ENCODE measurements at regions not wholly inside any gene's neighbourhood (a gene's known extent, or its start where the extent isn't known, plus 50 kb on each side); places are given as distances from the start of the nearest gene placed in this dataset.
"Not testable (repeated sequence)": the region's sequence is repeated elsewhere in the genome, so short reads cannot be mapped to it uniquely, and the experiment has no call there.

GRCh38 chr4:132809298-132810032, 339.6 kb upstream of the PCDH10 start:
- no peak overlapping the region for H3K4me3 ChIP-seq (ENCODE audit: low read length)
- no peaks in the 10 kb centered on the region for H3K9me3 ChIP-seq (ENCODE audit: insufficient read depth, low read depth, low read length)
- no peaks in the 10 kb centered on the region for H3K36me3 ChIP-seq (ENCODE audit: insufficient read depth, low read depth, low read length)
- no peaks in the 10 kb centered on the region for H3K4me1 ChIP-seq (ENCODE audit: insufficient read depth, low read length)
- H3K27me3 ChIP-seq (ENCODE audit: insufficient read depth, low read length): no peaks in the 10 kb centered on the region
- no peak overlapping the region for H3K9ac ChIP-seq (ENCODE audit: low read depth, low read length)
- no peak overlapping the region for H3K27ac ChIP-seq (ENCODE audit: low read length)

GRCh38 chr4:132813061-132813460, 336.0 kb upstream of the PCDH10 start:
- not testable (repeated sequence) for H3K9me3 ChIP-seq (ENCODE audit: insufficient read depth, low read depth, low read length); H3K4me1 ChIP-seq (ENCODE audit: insufficient read depth, low read length); H3K36me3 ChIP-seq (ENCODE audit: insufficient read depth, low read depth, low read length); H3K27ac ChIP-seq (ENCODE audit: low read length); H3K9ac ChIP-seq (ENCODE audit: low read depth, low read length); H3K27me3 ChIP-seq (ENCODE audit: insufficient read depth, low read length); H3K4me3 ChIP-seq (ENCODE audit: low read length)

GRCh38 chr4:132818091-132818490, 331.0 kb upstream of the PCDH10 start:
- Histone ChIP-seq H3K4me1 (ENCODE audit: insufficient read depth, low read length) (no peaks in the 10 kb centered on the region), H3K9ac (ENCODE audit: low read depth, low read length) (no peak overlapping the region), H3K9me3 (ENCODE audit: insufficient read depth, low read depth, low read length) (no peaks in the 10 kb centered on the region), H3K4me3 (ENCODE audit: low read length) (no peak overlapping the region), H3K36me3 (ENCODE audit: insufficient read depth, low read depth, low read length) (no peaks in the 10 kb centered on the region), H3K27me3 (ENCODE audit: insufficient read depth, low read length) (no peaks in the 10 kb centered on the region), H3K27ac (ENCODE audit: low read length) (no peak overlapping the region)

GRCh38 chr4:132823419-132823818, 325.7 kb upstream of the PCDH10 start:
- no peak overlapping the region for H3K27ac ChIP-seq (ENCODE audit: low read length)
- no peaks in the 10 kb centered on the region for H3K9me3 ChIP-seq (ENCODE audit: insufficient read depth, low read depth, low read length)
- no peak overlapping the region for H3K9ac ChIP-seq (ENCODE audit: low read depth, low read length)
- no peaks in the 10 kb centered on the region for H3K36me3 ChIP-seq (ENCODE audit: insufficient read depth, low read depth, low read length)
- H3K4me1 ChIP-seq (ENCODE audit: insufficient read depth, low read length): no peaks in the 10 kb centered on the region
- no peaks in the 10 kb centered on the region for H3K27me3 ChIP-seq (ENCODE audit: insufficient read depth, low read length)
- no peak overlapping the region for H3K4me3 ChIP-seq (ENCODE audit: low read length)

GRCh38 chr4:132824761-132825160, 324.3 kb upstream of the PCDH10 start:
- Histone ChIP-seq H3K27me3 (ENCODE audit: insufficient read depth, low read length) (no peaks in the 10 kb centered on the region), H3K36me3 (ENCODE audit: insufficient read depth, low read depth, low read length) (no peaks in the 10 kb centered on the region), H3K4me1 (ENCODE audit: insufficient read depth, low read length) (no peaks in the 10 kb centered on the region), H3K9me3 (ENCODE audit: insufficient read depth, low read depth, low read length) (no peaks in the 10 kb centered on the region), H3K9ac (ENCODE audit: low read depth, low read length) (no peak overlapping the region), H3K4me3 (ENCODE audit: low read length) (no peak overlapping the region), H3K27ac (ENCODE audit: low read length) (no peak overlapping the region)

GRCh38 chr4:132827522-132827921, 321.6 kb upstream of the PCDH10 start:
- Histone ChIP-seq H3K27me3 (ENCODE audit: insufficient read depth, low read length) (no peaks in the 10 kb centered on the region), H3K27ac (ENCODE audit: low read length) (no peak overlapping the region), H3K36me3 (ENCODE audit: insufficient read depth, low read depth, low read length) (no peaks in the 10 kb centered on the region), H3K9me3 (ENCODE audit: insufficient read depth, low read depth, low read length) (no peaks in the 10 kb centered on the region), H3K4me1 (ENCODE audit: insufficient read depth, low read length) (no peaks in the 10 kb centered on the region), H3K9ac (ENCODE audit: low read depth, low read length) (no peak overlapping the region), H3K4me3 (ENCODE audit: low read length) (no peak overlapping the region)

- H3K27me3 ChIP-seq (ENCODE audit: insufficient read depth, low read length): no peaks in the 10 kb centered on the region
- H3K4me1 ChIP-seq (ENCODE audit: insufficient read depth, low read length): no peaks in the 10 kb centered on the region
- no peaks in the 10 kb centered on the region for H3K36me3 ChIP-seq (ENCODE audit: insufficient read depth, low read depth, low read length)
- H3K9me3 ChIP-seq (ENCODE audit: insufficient read depth, low read depth, low read length): peaks cover 6% of the 10 kb centered on the region; the same call in 1 of the 2 replicates
- H3K9ac ChIP-seq (ENCODE audit: low read depth, low read length): no peak overlapping the region
- H3K4me3 ChIP-seq (ENCODE audit: low read length): no peak overlapping the region
- H3K27ac ChIP-seq (ENCODE audit: low read length): no peak overlapping the region
These were observed 310.9 kb upstream of the PCDH10 start for GRCh38 chr4:132838244-132838643.

- Histone ChIP-seq H3K9me3 (ENCODE audit: insufficient read depth, low read depth, low read length) (peaks cover 6% of the 10 kb centered on the region; the same call in 1 of the 2 replicates), H3K4me3 (ENCODE audit: low read length) (no peak overlapping the region), H3K36me3 (ENCODE audit: insufficient read depth, low read depth, low read length) (no peaks in the 10 kb centered on the region), H3K9ac (ENCODE audit: low read depth, low read length) (no peak overlapping the region), H3K4me1 (ENCODE audit: insufficient read depth, low read length) (no peaks in the 10 kb centered on the region), H3K27ac (ENCODE audit: low read length) (no peak overlapping the region), H3K27me3 (ENCODE audit: insufficient read depth, low read length) (no peaks in the 10 kb centered on the region)
These were observed 310.0 kb upstream of the PCDH10 start for GRCh38 chr4:132839070-132839469.

GRCh38 chr4:132859929-132860328, 289.2 kb upstream of the PCDH10 start:
- no peak overlapping the region for H3K4me3 ChIP-seq (ENCODE audit: low read length)
- H3K36me3 ChIP-seq (ENCODE audit: insufficient read depth, low read depth, low read length): no peaks in the 10 kb centered on the region
- no peaks in the 10 kb centered on the region for H3K4me1 ChIP-seq (ENCODE audit: insufficient read depth, low read length)
- H3K27ac ChIP-seq (ENCODE audit: low read length): no peak overlapping the region
- H3K27me3 ChIP-seq (ENCODE audit: insufficient read depth, low read length): no peaks in the 10 kb centered on the region
- no peaks in the 10 kb centered on the region for H3K9me3 ChIP-seq (ENCODE audit: insufficient read depth, low read depth, low read length)
- H3K9ac ChIP-seq (ENCODE audit: low read depth, low read length): no peak overlapping the region

GRCh38 chr4:132860976-132861375, 288.1 kb upstream of the PCDH10 start:
- no peak overlapping the region for H3K4me3 ChIP-seq (ENCODE audit: low read length)
- H3K27ac ChIP-seq (ENCODE audit: low read length): no peak overlapping the region
- H3K27me3 ChIP-seq (ENCODE audit: insufficient read depth, low read length): no peaks in the 10 kb centered on the region
- no peaks in the 10 kb centered on the region for H3K36me3 ChIP-seq (ENCODE audit: insufficient read depth, low read depth, low read length)
- H3K9me3 ChIP-seq (ENCODE audit: insufficient read depth, low read depth, low read length): no peaks in the 10 kb centered on the region
- no peaks in the 10 kb centered on the region for H3K4me1 ChIP-seq (ENCODE audit: insufficient read depth, low read length)
- H3K9ac ChIP-seq (ENCODE audit: low read depth, low read length): no peak overlapping the region

GRCh38 chr4:132863619-132864018, 285.5 kb upstream of the PCDH10 start:
- Histone ChIP-seq H3K36me3 (ENCODE audit: insufficient read depth, low read depth, low read length) (no peaks in the 10 kb centered on the region), H3K4me1 (ENCODE audit: insufficient read depth, low read length) (no peaks in the 10 kb centered on the region), H3K4me3 (ENCODE audit: low read length) (no peak overlapping the region), H3K9ac (ENCODE audit: low read depth, low read length) (no peak overlapping the region), H3K27ac (ENCODE audit: low read length) (no peak overlapping the region), H3K9me3 (ENCODE audit: insufficient read depth, low read depth, low read length) (no peaks in the 10 kb centered on the region), H3K27me3 (ENCODE audit: insufficient read depth, low read length) (no peaks in the 10 kb centered on the region)

- no peak overlapping the region for H3K4me3 ChIP-seq (ENCODE audit: low read length)
- no peaks in the 10 kb centered on the region for H3K4me1 ChIP-seq (ENCODE audit: insufficient read depth, low read length)
- H3K9me3 ChIP-seq (ENCODE audit: insufficient read depth, low read depth, low read length): no peaks in the 10 kb centered on the region
- no peaks in the 10 kb centered on the region for H3K27me3 ChIP-seq (ENCODE audit: insufficient read depth, low read length)
- H3K27ac ChIP-seq (ENCODE audit: low read length): no peak overlapping the region
- H3K36me3 ChIP-seq (ENCODE audit: insufficient read depth, low read depth, low read length): no peaks in the 10 kb centered on the region
- no peak overlapping the region for H3K9ac ChIP-seq (ENCODE audit: low read depth, low read length)
These were observed 283.6 kb upstream of the PCDH10 start for GRCh38 chr4:132865458-132865857.
